ENCODE measurements at regions not wholly inside any gene's neighbourhood (a gene's known extent, or its start where the extent isn't known, plus 50 kb on each side); places are given as distances from the start of the nearest gene placed in this dataset.

- no peak for DNase-seq (ENCODE audit: low read depth)
Measured at GRCh38 chr2:106629981-106630380, 142.8 kb downstream of the CD8B2 start.

DNA sequence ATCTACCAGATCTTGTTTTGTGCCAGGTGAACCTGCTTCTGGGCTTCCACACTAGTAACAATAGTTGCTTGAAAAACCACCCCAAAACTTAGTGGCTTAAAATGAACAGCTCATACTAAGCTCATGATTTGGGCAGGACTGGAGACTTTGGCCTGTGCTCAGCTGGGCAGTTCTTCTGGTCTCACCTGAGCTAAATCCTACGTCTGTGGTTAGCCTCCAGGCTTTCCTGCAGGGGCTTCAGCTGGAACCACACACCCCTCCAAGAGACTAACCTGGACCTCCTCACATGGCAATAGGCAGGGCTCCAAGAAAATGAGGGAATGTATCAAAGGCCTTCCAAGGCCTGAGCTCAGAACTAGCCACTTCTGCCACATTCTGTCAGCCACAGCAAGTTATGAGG is 144.1 kb downstream of the CD8B2 start:
- DNase-seq (ENCODE audit: low read depth): no peak

DNA sequence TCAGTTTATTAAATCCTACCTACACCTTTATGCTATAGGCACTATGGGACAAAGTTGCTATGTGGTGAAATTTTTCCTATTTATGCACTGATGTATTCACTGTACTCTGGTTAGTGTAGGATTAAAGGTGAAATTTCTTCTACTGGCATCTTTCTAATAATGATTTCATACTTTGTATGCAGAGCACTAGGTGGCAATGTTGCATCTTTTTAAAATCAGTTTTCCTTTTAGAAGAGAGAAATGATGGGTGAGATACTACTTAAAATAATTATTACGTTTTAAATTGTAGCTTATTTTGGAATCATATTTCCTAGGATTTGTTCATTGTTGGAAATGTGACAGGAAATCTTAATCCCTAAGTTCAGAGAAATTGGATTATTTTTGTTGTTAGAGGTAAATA is 150.9 kb downstream of the CD8B2 start:
- no peak for DNase-seq (ENCODE audit: low read depth)

- no peak for DNase-seq (ENCODE audit: low read depth)
Measured at GRCh38 chr2:106638580-106638979, 151.4 kb downstream of the CD8B2 start.

DNA sequence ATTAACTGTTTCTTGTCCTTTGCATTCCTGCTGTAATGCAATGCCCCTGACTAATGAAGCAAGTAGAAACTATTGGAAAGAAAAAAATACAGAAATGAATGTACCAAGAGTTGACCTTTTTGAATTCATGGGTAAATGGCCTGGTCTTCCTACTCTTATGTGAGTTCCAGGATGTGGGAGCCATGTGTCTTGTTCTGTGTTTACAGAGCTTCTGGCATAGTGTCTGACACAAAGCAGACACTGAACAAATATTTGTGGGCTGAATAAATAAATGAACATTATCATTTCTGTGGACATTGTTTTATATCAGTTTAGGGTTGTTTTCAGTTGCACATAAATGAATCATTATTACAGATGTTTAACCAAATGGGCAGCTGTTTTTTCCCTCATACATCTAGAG is 155.5 kb downstream of the CD8B2 start:
- DNase-seq (ENCODE audit: low read depth): no peak

DNA sequence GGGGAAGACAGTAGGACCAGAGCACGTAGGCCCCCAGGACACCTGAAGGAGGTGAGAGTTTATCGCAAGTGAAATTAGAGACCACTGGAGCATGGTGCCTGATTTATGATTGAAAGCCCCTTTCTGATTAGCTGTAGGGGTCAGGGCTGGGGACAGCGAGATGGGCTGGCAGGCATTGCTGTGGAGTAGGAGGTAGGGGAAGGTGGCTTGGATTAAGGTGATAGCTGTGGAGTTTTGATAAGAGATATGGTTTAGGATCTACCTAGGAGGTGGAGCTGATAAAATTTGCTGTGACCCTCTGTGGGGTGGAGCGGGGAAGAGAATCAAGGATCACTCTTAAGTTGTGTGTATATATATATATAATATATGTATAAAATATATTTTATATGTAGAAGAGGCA is 157.5 kb downstream of the CD8B2 start:
- no peak for DNase-seq (ENCODE audit: low read depth)

DNA sequence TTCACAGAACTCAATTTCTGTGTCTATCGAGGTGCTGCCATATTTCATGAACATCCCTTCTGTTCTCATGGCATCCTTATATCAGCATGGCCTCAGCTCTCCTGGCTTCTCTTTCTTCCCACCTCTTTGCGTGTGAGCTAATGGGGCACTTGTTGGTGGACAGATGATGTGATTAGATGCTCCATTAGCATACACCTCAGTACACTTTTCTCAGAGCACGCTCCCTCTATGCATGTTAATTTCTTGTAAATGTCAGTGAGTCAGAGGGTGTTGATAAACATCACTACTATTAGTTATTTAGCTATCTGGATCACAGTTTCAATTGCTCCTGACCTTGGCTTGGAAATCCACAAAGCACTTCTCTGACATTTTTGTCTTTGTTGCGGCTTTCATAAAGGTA is 159.4 kb downstream of the CD8B2 start:
- no peak for DNase-seq (ENCODE audit: low read depth)

- DNase-seq (ENCODE audit: low read depth): no peak
Measured at GRCh38 chr2:106649306-106649705, 162.1 kb downstream of the CD8B2 start.

GRCh38 chr2:106653465-106653864 is 166.3 kb downstream of the CD8B2 start:
- DNase-seq (ENCODE audit: low read depth): no peak

DNA sequence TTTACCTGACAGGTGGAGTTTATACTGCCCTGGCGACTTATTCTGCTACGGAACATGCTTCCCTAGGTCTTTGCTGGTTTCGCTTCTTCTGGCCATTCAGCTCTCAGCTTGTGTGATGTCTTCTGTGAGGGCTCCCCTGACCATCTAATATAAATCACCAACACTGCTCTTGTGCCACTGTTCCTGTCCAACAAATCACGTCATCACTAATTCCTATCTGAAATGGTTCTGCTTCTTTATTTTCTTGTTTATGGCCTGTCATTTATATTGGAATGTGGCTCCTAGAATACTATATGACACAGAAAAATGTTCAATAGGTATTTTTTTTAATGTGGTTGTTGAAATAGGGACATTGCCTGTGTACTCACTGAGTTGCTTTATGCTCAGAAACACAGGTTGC is 171.5 kb downstream of the CD8B2 start:
- no peak for DNase-seq (ENCODE audit: low read depth)

- no peak for DNase-seq (ENCODE audit: low read depth)
Measured at GRCh38 chr2:106664669-106665068, 177.5 kb downstream of the CD8B2 start.

- DNase-seq (ENCODE audit: low read depth): no peak
Measured at GRCh38 chr2:106667478-106668070, 180.4 kb downstream of the CD8B2 start.

DNA sequence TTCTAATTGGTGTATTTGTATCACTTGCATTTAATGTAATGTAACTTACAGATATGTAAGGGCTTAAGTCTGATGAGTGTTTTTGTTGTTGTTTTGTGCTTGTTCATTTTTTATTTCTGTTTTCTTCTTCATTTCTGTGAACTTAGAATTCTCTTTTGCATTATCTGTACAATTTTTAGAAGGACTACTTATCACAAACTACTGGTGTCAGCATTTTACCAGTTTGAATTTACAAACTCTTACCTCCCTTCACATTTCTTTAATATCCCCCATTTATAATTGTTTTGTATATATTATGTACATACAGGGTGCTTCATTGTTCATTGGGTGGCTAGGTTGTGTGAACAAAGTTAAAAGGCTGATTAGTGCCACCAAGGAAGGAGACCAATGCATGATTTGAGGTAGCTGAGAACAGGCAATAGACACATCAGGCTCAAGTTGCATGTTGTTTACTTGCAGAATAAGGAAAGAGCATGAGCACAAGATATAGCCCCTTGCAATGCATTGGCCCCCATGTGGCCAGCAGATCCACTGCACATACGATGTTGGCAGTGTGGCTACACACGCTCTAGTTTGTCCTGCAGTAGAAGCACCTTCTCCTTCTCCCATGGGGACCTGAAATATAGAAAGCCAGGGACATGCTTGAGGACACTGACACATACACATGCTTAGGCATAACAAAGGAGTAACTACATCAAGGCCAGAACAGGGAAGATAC is 198.2 kb downstream of the CD8B2 start:
- DNase-seq (ENCODE audit: low read depth): no peak

- no peak for DNase-seq (ENCODE audit: low read depth)
Measured at GRCh38 chr2:106686814-106687213, 199.2 kb downstream of the ST6GAL2 start.

DNA sequence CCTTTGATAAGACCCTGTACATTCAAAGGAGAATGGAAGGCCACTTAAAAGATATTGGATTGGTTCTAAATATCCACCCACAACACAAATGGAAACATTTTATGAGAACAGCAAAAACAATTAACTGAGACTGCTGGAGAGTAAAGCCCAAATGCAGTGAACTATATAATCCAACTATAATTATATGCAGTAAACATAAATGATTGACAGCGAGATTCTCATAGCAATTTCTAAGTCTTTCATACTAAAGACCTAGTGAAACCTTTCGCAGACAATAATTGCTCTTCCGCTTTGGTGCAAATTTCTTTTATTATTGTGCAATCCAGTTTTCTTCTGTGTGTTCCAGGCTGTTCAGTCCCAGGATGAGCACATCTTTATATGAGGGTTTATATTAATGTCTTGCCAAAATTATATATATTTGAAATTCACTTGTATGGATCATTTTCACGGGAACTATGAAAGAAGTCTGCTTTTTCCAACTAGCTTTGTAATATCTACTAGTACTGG is 190.9 kb downstream of the ST6GAL2 start:
- no peak for DNase-seq (ENCODE audit: low read depth)

GRCh38 chr2:106695919-106696318 is 190.0 kb downstream of the ST6GAL2 start:
- DNase-seq (ENCODE audit: low read depth): no peak

DNA sequence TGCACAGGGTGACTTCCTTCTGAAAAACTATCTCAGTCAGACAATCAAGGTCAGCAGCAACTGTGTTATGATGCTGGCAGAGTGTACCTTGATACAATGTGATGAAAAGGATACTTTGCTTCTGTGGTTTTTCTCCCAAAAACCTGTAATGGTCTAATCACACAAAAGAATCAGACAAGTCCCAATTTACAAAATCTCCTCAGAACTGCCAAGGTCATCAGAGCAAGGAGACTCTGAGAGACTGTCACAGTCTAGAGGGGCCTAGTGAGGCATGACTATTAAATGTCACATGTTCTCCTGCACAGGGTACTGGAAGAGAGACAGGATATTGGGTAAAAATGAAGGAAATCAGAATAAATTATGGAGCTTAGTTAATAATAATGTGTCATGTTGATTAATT is 185.4 kb downstream of the ST6GAL2 start:
- DNase-seq (ENCODE audit: low read depth): no peak

GRCh38 chr2:106701203-106702022 is 184.6 kb downstream of the ST6GAL2 start:
- no peak for DNase-seq (ENCODE audit: low read depth)

- no peak for DNase-seq (ENCODE audit: low read depth)
Measured at GRCh38 chr2:106703161-106703560, 182.8 kb downstream of the ST6GAL2 start.

GRCh38 chr2:106704798-106705197 is 181.2 kb downstream of the ST6GAL2 start:
- no peak for DNase-seq (ENCODE audit: low read depth)

- no peak for DNase-seq (ENCODE audit: low read depth)
Measured at GRCh38 chr2:106705877-106706276, 180.1 kb downstream of the ST6GAL2 start.

GRCh38 chr2:106706283-106706682 is 179.7 kb downstream of the ST6GAL2 start:
- DNase-seq (ENCODE audit: low read depth): no peak

DNA sequence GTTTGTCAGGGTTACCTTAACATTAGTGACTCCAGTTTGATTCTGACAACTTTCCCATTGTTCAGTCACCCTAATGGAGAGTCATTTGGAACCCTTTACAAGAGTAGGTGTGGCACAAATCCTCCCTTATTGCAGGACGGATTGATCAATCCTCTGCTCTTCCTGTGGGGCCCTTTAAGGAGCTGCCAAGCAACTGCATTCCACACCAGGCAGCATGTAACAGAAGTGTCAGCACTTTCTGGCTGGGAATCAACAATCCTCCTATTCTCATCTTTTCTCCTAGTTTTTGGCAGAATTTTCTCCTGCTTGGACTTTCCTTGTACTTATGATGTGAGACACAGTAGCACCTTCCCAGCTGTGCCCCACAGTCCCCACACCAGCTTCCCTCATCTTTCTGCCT is 177.8 kb downstream of the ST6GAL2 start:
- DNase-seq (ENCODE audit: low read depth): no peak
